ENCODE measurements at regions not wholly inside any gene's neighbourhood (a gene's known extent, or its start where the extent isn't known, plus 50 kb on each side); places are given as distances from the start of the nearest gene placed in this dataset.

- peaks cover 6% of the 10 kb centered on the region for H3K27me3 Mint-ChIP-seq
- H3K9me3 Mint-ChIP-seq, result no peaks in the 10 kb centered on the region
- no peaks in the 10 kb centered on the region for H3K36me3 Mint-ChIP-seq
- no peak overlapping the region for H3K4me3 Mint-ChIP-seq
- no peaks in the 10 kb centered on the region for H3K4me1 Mint-ChIP-seq
- H3K27ac Mint-ChIP-seq, result no peak overlapping the region
Measured at GRCh38 chr19:32266460-32266859, 79.0 kb upstream of the ZNF507 start.

GRCh38 chr19:32268381-32268780 lies 77.0 kb upstream of the ZNF507 start:
- H3K4me1 Mint-ChIP-seq, result no peaks in the 10 kb centered on the region
- no peaks in the 10 kb centered on the region for H3K36me3 Mint-ChIP-seq
- H3K27ac Mint-ChIP-seq, result no peak overlapping the region
- peaks cover 1% of the 10 kb centered on the region for H3K9me3 Mint-ChIP-seq
- H3K27me3 Mint-ChIP-seq, result peaks cover 8% of the 10 kb centered on the region
- no peak overlapping the region for H3K4me3 Mint-ChIP-seq

DNA sequence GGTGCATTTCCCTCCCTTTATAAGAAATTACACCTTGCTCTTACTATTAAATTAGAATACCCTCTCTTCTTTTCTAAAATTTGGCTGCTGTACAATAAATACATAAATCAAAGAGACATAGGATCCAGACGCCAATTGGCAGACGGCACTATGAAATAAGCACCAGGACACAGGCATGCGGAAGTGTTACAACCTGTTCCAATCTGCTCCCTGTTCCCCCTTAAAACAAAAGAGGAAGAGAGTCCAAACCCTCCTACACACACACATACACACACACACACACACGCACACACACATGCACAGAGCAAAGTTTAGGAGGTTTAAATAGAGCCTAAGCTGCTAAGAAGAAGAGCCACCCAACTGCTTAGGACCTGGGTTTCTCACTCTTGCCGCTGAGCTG lies 75.6 kb upstream of the ZNF507 start:
- Mint-ChIP-seq H3K27me3 (peaks cover 13% of the 10 kb centered on the region), H3K9me3 (peaks cover 10% of the 10 kb centered on the region), H3K4me1 (no peaks in the 10 kb centered on the region), H3K36me3 (peaks cover under 1% of the 10 kb centered on the region), H3K27ac (no peak overlapping the region), H3K4me3 (no peak overlapping the region)

GRCh38 chr19:32273483-32273882 lies 71.9 kb upstream of the ZNF507 start:
- H3K9me3 Mint-ChIP-seq, result peaks cover 12% of the 10 kb centered on the region
- peaks cover 3% of the 10 kb centered on the region for H3K36me3 Mint-ChIP-seq
- no peak overlapping the region for H3K4me3 Mint-ChIP-seq
- no peak overlapping the region for H3K27ac Mint-ChIP-seq
- no peaks in the 10 kb centered on the region for H3K4me1 Mint-ChIP-seq
- peaks cover 16% of the 10 kb centered on the region for H3K27me3 Mint-ChIP-seq

DNA sequence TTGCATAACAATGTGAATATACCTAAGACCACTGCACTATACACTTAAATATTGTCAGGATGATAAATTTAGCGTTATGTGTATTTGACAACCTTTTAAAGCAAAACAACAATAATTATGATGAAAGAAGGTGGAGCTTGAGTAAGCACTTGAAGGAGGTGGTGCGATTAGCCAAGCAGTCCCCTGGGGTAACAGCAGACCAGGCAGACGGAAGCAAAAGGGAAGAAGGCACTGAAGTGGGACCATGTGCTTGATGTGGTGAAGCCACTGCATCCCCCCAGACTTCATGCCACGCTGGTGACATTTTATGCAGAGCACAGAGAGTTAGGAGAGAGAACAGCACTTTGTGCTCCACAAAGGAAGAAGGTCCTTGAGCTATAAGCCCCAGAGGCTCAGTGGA lies 58.3 kb upstream of the ZNF507 start:
- H3K27me3 Mint-ChIP-seq, result peaks cover 15% of the 10 kb centered on the region
- no peaks in the 10 kb centered on the region for H3K36me3 Mint-ChIP-seq

GRCh38 chr19:32287811-32288227 lies 57.6 kb upstream of the ZNF507 start:
- Mint-ChIP-seq H3K4me1 (no peaks in the 10 kb centered on the region), H3K27me3 (peaks cover 15% of the 10 kb centered on the region), H3K4me3 (no peak overlapping the region), H3K36me3 (no peaks in the 10 kb centered on the region), H3K27ac (no peak overlapping the region), H3K9me3 (no peaks in the 10 kb centered on the region)

More for the DNA sequence above, 58.3 kb upstream of the ZNF507 start:
- H3K27ac Mint-ChIP-seq, result no peak overlapping the region
- H3K4me1 Mint-ChIP-seq, result no peaks in the 10 kb centered on the region
- H3K4me3 Mint-ChIP-seq, result no peak overlapping the region
- H3K9me3 Mint-ChIP-seq, result no peaks in the 10 kb centered on the region

DNA sequence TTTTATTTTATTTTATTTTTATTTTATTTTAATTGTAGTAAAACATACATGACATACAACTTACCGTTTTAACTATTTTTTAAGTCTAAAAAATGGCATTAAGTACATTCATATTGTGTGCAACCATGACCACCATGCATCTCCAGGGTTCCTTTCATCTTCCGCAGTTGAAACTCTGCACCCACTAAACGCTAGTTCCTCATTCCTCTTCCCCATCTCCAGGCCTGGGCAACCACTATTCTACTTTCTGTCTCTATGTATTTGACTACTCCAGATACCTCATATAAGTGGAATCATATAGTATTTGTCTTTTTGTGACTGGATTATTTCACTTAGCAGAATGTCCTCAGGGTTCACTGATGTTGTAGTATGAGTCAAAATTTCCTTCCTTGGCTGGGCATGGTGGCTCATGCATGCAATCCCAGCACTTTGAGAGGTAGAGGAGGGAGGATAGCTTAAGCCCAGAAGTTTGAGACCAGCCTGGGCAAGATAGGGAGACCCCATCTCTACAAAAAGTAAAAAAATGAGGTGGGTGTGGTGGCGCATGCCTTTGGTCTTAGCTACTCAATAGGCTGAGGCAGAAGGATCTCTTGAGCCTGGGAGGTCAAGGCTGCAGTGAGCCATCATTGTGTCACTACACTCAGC lies 55.7 kb upstream of the ZNF507 start:
- Mint-ChIP-seq H3K4me3 (no peak overlapping the region), H3K9me3 (no peaks in the 10 kb centered on the region), H3K27ac (no peak overlapping the region), H3K27me3 (peaks cover 10% of the 10 kb centered on the region), H3K4me1 (no peaks in the 10 kb centered on the region), H3K36me3 (no peaks in the 10 kb centered on the region)

DNA sequence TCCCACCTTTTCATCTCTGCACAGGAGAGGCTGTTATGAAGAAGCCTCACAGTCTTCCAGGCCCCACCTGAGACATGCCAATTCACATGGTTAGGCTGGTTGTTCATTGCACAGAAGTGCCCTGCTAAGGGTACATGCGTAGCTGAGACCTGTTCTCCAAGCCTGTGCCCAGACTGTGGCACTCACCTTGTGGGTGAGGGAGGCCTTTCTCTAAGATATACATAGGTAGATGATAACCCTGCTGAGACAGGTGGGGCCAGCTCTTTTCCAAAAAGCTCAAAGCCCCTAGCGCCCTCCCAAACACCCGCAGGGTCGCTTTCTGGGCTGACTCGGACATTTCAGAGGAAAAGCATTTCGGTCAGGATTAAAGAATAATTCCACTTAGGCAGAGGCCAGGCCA lies 53.5 kb upstream of the ZNF507 start:
- Mint-ChIP-seq H3K4me1 (no peaks in the 10 kb centered on the region), H3K36me3 (no peaks in the 10 kb centered on the region), H3K27ac (no peak overlapping the region), H3K4me3 (no peak overlapping the region), H3K9me3 (no peaks in the 10 kb centered on the region), H3K27me3 (peaks cover 3% of the 10 kb centered on the region)

- no peaks in the 10 kb centered on the region for H3K36me3 Mint-ChIP-seq
- H3K4me1 Mint-ChIP-seq, result no peaks in the 10 kb centered on the region
- H3K9me3 Mint-ChIP-seq, result no peaks in the 10 kb centered on the region
- H3K27me3 Mint-ChIP-seq, result peaks cover 2% of the 10 kb centered on the region
- no peak overlapping the region for H3K27ac Mint-ChIP-seq
- H3K4me3 Mint-ChIP-seq, result no peak overlapping the region
Measured at GRCh38 chr19:32294871-32295438, 50.5 kb upstream of the ZNF507 start.
